ENCODE measurements at regions not wholly inside any gene's neighbourhood (a gene's known extent, or its start where the extent isn't known, plus 50 kb on each side); places are given as distances from the start of the nearest gene placed in this dataset.

DNA sequence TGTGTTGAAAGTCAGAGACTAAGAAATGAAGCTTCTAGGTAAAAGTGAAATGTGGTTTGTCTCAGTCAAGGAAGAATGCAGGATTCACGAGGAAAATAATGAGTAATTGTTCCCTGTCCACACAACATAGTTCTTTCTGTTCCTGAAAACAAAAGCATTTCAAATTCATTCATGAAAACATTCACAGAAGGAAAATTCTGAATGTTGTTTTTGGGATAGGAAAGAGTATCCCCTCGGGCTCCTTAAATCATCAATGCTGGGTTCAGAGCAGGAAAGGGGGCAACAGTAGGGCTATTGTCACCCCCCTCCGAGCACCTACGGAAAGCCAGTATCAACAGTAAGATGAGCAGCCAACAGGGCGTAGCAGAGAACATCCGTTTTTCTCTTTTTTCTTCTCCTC is 769.9 kb upstream of the ADAMTS16 start:
- Mint-ChIP-seq H3K27me3 (no peaks in the 10 kb centered on the region), H3K36me3 (ENCODE audit: low read depth) (no peaks in the 10 kb centered on the region), H3K4me3 (no peak overlapping the region), H3K27ac (no peak overlapping the region), H3K4me1 (no peaks in the 10 kb centered on the region), H3K9me3 (peaks cover 3% of the 10 kb centered on the region)
- TF ChIP-seq CTCF (IDR thresholded peaks at IDR 0.05) = no peak
- intact Hi-C loops (cut with micrococcal nuclease) = no loop called here
- ChIA-PET POLR2A (no interaction called here), CTCF (no interaction called here)
- DNase-seq (no peak), ATAC-seq (ENCODE audit: low read depth) (no peak)

GRCh38 chr5:4372481-4372880 is 767.6 kb upstream of the ADAMTS16 start:
- no peak for TF ChIP-seq CTCF (IDR thresholded peaks at IDR 0.05)
- no peaks in the 10 kb centered on the region for H3K36me3 Mint-ChIP-seq (ENCODE audit: low read depth)
- POLR2A ChIA-PET = no interaction called here
- intact Hi-C loops (cut with micrococcal nuclease) = no loop called here
- DNase-seq (no peak), ATAC-seq (ENCODE audit: low read depth) (no peak)
- no peak overlapping the region for H3K4me3 Mint-ChIP-seq
- CTCF ChIA-PET = no interaction called here
- no peaks in the 10 kb centered on the region for H3K4me1 Mint-ChIP-seq
- no peaks in the 10 kb centered on the region for H3K27me3 Mint-ChIP-seq
- no peak overlapping the region for H3K27ac Mint-ChIP-seq
- peaks cover 3% of the 10 kb centered on the region for H3K9me3 Mint-ChIP-seq

GRCh38 chr5:4373051-4373820 is 766.9 kb upstream of the ADAMTS16 start:
- H3K4me3 Mint-ChIP-seq = no peak overlapping the region
- POLR2A ChIA-PET = no interaction called here
- no peak for DNase-seq
- peaks cover 3% of the 10 kb centered on the region for H3K9me3 Mint-ChIP-seq
- TF ChIP-seq CTCF (IDR thresholded peaks at IDR 0.05) = no peak
- H3K4me1 Mint-ChIP-seq = no peaks in the 10 kb centered on the region
- no peak for ATAC-seq (ENCODE audit: low read depth)
- CTCF ChIA-PET = no interaction called here
- H3K36me3 Mint-ChIP-seq (ENCODE audit: low read depth) = no peaks in the 10 kb centered on the region
- intact Hi-C loops (cut with micrococcal nuclease) = no loop called here
- no peaks in the 10 kb centered on the region for H3K27me3 Mint-ChIP-seq
- no peak overlapping the region for H3K27ac Mint-ChIP-seq

DNA sequence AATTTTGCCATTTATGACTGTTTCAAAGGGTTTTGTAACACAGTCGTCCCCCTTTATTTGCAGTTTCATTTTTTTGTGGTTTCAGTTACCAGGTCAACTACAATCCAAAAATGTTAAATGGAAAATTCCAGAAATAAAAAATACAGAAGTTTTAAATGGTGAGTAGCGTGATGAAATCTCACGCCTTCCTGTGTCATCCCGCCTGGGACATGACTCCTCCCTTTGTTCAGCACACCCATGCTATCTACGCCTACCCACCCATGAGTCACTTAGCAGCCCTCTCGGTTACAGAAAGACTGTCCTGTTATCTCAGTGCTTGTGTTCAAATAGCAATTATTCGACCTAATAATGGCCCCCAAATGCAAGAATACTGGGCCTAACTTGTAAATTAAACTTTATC is 765.3 kb upstream of the ADAMTS16 start:
- Mint-ChIP-seq H3K36me3 (ENCODE audit: low read depth) (no peaks in the 10 kb centered on the region), H3K4me3 (no peak overlapping the region), H3K4me1 (no peaks in the 10 kb centered on the region), H3K9me3 (peaks cover 5% of the 10 kb centered on the region), H3K27ac (no peak overlapping the region), H3K27me3 (no peaks in the 10 kb centered on the region)
- ATAC-seq (ENCODE audit: low read depth) (no peak), DNase-seq (no peak)
- intact Hi-C loops (cut with micrococcal nuclease) = no loop called here
- CTCF ChIA-PET = no interaction called here
- POLR2A ChIA-PET = no interaction called here
- TF ChIP-seq CTCF (IDR thresholded peaks at IDR 0.05) = no peak

DNA sequence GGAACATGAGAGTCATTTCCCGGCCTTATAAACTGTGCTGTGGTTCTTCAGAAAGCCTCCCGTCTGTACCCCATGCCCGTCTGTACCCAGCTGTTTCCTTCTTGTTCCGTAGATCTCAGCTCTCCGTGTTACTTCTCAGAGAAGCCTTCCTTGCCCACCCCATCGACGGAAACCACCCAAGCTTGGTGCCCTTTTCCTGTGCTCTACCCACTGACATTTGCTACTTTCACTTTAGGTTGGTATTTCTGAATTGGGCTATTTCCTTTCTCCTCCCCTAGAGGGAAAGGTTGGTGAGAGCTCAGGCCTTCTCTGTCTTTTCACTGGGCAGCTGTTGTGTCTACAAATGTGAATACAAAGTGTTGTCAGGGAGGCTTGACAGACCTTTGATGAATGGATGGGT is 764.5 kb upstream of the ADAMTS16 start:
- CTCF ChIA-PET = no interaction called here
- peaks cover 10% of the 10 kb centered on the region for H3K9me3 Mint-ChIP-seq
- no peaks in the 10 kb centered on the region for H3K27me3 Mint-ChIP-seq
- no peaks in the 10 kb centered on the region for H3K4me1 Mint-ChIP-seq
- H3K36me3 Mint-ChIP-seq (ENCODE audit: low read depth) = no peaks in the 10 kb centered on the region
- intact Hi-C loops (cut with micrococcal nuclease) = no loop called here
- no peak overlapping the region for H3K27ac Mint-ChIP-seq
- TF ChIP-seq CTCF (IDR thresholded peaks at IDR 0.05) = no peak
- DNase-seq = no peak
- no peak overlapping the region for H3K4me3 Mint-ChIP-seq
- POLR2A ChIA-PET = no interaction called here
- no peak for ATAC-seq (ENCODE audit: low read depth)

Measured in activated B cell treated with CpG ODN at 0.5 μM for 24 hours (primary cell).